ENCODE measurements at regions not wholly inside any gene's neighbourhood (a gene's known extent, or its start where the extent isn't known, plus 50 kb on each side); places are given as distances from the start of the nearest gene placed in this dataset.

- no peak overlapping the region for H3K9ac ChIP-seq (ENCODE audit: low read depth, low read length)
- 92% methylated on average over 7 of the region's 7 CpGs for WGBS
- H3K4me3 ChIP-seq (ENCODE audit: low read length): no peak overlapping the region
- H3K27me3 ChIP-seq (ENCODE audit: insufficient read depth, low read length): no peaks in the 10 kb centered on the region
- no peaks in the 10 kb centered on the region for H3K9me3 ChIP-seq (ENCODE audit: insufficient read depth, low read depth, low read length)
- peaks cover 7% of the 10 kb centered on the region; the same call in 1 of the 2 replicates for H3K4me1 ChIP-seq (ENCODE audit: insufficient read depth, low read length)
- no peak overlapping the region for H3K27ac ChIP-seq (ENCODE audit: low read depth, low read length)
- no peaks in the 10 kb centered on the region for H3K36me3 ChIP-seq (ENCODE audit: insufficient read depth, low read length)
These were observed 335.7 kb upstream of the RASGEF1B start for GRCh38 chr4:81807386-81807785.

DNA sequence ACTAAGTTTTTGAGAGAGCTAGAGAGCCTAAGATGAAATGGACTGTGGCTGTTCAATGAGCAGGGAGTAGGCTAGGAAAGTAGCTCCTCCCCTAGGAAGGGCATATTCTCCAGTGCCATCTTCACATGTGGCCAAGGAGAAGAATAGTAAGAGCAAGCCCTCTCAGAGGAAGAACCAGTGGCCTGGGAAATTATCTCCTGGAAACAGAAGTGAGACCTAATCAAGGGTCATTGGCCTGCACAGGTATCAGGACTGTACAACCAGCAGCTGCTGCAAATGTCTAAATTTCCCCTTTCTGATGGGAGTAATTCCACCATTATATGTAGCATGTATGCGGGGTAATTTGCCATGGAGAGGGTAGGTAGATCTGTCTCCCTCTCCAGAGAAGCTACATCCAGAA, 334.8 kb upstream of the RASGEF1B start:
- Histone ChIP-seq H3K4me3 (ENCODE audit: low read length) (no peak overlapping the region), H3K36me3 (ENCODE audit: insufficient read depth, low read length) (no peaks in the 10 kb centered on the region), H3K4me1 (ENCODE audit: insufficient read depth, low read length) (peaks cover 7% of the 10 kb centered on the region; the same call in 1 of the 2 replicates), H3K27me3 (ENCODE audit: insufficient read depth, low read length) (no peaks in the 10 kb centered on the region), H3K9ac (ENCODE audit: low read depth, low read length) (no peak overlapping the region), H3K9me3 (ENCODE audit: insufficient read depth, low read depth, low read length) (no peaks in the 10 kb centered on the region), H3K27ac (ENCODE audit: low read depth, low read length) (no peak overlapping the region)
- WGBS: no CpG with 5 or more reads among the region's 1 CpG

GRCh38 chr4:81804849-81805248, 333.1 kb upstream of the RASGEF1B start:
- H3K4me3 ChIP-seq (ENCODE audit: low read length): no peak overlapping the region
- H3K27me3 ChIP-seq (ENCODE audit: insufficient read depth, low read length): no peaks in the 10 kb centered on the region
- H3K9me3 ChIP-seq (ENCODE audit: insufficient read depth, low read depth, low read length): no peaks in the 10 kb centered on the region
- H3K9ac ChIP-seq (ENCODE audit: low read depth, low read length): no peak overlapping the region
- H3K27ac ChIP-seq (ENCODE audit: low read depth, low read length): no peak overlapping the region
- peaks cover 7% of the 10 kb centered on the region; the same call in 1 of the 2 replicates for H3K4me1 ChIP-seq (ENCODE audit: insufficient read depth, low read length)
- no peaks in the 10 kb centered on the region for H3K36me3 ChIP-seq (ENCODE audit: insufficient read depth, low read length)
- 81% methylated on average over 1 of the region's 1 CpG for WGBS

DNA sequence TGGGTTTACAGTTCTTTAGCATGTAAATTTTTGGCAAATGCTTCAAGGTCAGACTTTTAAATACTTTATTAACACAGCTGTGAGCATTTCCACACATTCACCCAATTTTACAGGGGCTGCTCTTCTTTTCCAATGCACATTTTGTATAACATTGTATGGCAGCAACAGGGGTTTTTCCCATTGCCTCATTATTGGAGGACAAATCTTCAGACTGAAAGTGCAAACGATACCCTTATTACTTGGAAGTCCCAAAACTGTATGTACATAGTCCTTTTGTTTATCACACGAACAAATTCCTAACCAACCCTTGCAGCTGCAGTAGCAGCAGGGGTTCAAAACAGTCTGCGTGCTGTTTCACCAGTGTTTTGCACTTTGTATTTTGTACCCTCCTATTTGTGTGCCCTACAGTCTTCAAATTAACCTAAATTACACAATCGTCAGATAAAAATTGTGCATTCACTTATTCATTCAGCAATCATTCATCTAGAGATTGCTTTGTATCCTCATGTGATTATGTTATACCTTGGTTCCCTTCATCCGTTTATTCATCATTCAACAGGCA, 330.7 kb upstream of the RASGEF1B start:
- Histone ChIP-seq H3K4me3 (ENCODE audit: low read length) (no peak overlapping the region), H3K27me3 (ENCODE audit: insufficient read depth, low read length) (no peaks in the 10 kb centered on the region), H3K9me3 (ENCODE audit: insufficient read depth, low read depth, low read length) (no peaks in the 10 kb centered on the region), H3K9ac (ENCODE audit: low read depth, low read length) (no peak overlapping the region), H3K36me3 (ENCODE audit: insufficient read depth, low read length) (no peaks in the 10 kb centered on the region), H3K4me1 (ENCODE audit: insufficient read depth, low read length) (no peaks in the 10 kb centered on the region), H3K27ac (ENCODE audit: low read depth, low read length) (no peak overlapping the region)
- 82% methylated on average over 5 of the region's 5 CpGs for WGBS

DNA sequence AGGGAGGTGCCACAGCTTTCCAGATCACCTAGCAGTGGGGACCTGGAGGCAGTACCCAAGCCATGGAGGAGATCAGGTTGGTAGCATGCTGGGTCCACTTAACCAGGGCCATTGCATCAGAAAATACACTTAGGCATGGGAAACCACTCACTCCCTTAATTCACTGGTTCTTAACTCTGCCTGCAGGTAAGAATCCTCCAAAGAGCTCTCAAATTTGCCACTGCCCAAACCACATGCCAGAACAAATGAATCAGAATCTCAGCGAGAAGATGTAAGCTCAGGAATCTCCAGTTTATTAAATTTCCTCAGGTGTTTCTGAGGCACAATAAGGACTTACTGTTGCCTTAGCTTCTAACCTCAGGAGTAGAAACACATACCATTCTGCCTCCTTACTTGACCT, 327.7 kb upstream of the RASGEF1B start:
- H3K27ac ChIP-seq (ENCODE audit: low read depth, low read length): no peak overlapping the region
- H3K9ac ChIP-seq (ENCODE audit: low read depth, low read length): no peak overlapping the region
- 92% methylated on average over 1 of the region's 1 CpG for WGBS
- no peaks in the 10 kb centered on the region for H3K9me3 ChIP-seq (ENCODE audit: insufficient read depth, low read depth, low read length)
- no peaks in the 10 kb centered on the region for H3K27me3 ChIP-seq (ENCODE audit: insufficient read depth, low read length)
- H3K4me1 ChIP-seq (ENCODE audit: insufficient read depth, low read length): no peaks in the 10 kb centered on the region
- no peaks in the 10 kb centered on the region for H3K36me3 ChIP-seq (ENCODE audit: insufficient read depth, low read length)
- H3K4me3 ChIP-seq (ENCODE audit: low read length): no peak overlapping the region

DNA sequence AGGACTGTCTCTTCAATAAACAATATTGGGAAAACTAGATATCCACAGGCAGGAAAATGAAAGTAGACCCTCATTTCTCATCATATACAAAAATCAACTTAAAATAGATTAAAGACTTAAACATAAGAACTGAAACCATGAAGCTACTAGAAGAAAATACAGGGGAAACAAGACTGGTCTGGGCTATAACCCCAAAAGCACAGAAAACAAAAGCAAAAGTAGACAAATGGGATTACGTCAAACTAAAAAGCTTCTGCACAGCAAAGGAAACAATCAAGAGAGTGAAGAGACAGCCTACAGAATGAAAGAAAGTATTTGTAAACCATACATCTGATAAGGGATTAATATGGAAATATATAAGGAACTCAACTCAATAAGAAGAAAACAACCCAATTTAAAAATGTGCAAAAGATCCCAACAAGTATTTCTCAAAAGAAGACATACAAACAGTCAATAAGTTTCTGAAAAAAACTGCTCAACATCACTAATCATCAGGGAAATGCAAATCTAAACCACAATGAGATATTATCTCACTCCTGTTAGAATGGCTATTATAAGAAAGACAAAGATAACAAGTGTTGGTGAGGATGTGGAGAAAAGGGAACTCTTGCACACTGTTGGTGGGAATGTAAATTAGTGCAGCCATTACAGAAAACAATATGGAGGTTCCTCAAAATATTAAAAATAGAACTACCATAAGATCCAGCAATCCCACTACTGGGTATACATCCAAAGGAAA, 325.3 kb upstream of the RASGEF1B start:
- Histone ChIP-seq H3K4me1 (ENCODE audit: insufficient read depth, low read length) (no peaks in the 10 kb centered on the region), H3K27me3 (ENCODE audit: insufficient read depth, low read length) (no peaks in the 10 kb centered on the region), H3K4me3 (ENCODE audit: low read length) (no peak overlapping the region), H3K36me3 (ENCODE audit: insufficient read depth, low read length) (no peaks in the 10 kb centered on the region), H3K9me3 (ENCODE audit: insufficient read depth, low read depth, low read length) (no peaks in the 10 kb centered on the region), H3K9ac (ENCODE audit: low read depth, low read length) (no peak overlapping the region), H3K27ac (ENCODE audit: low read depth, low read length) (no peak overlapping the region)
- WGBS: 82% methylated on average over 1 of the region's 1 CpG

- H3K4me3 ChIP-seq (ENCODE audit: low read length): no peak overlapping the region
- H3K36me3 ChIP-seq (ENCODE audit: insufficient read depth, low read length): no peaks in the 10 kb centered on the region
- H3K9me3 ChIP-seq (ENCODE audit: insufficient read depth, low read depth, low read length): no peaks in the 10 kb centered on the region
- H3K9ac ChIP-seq (ENCODE audit: low read depth, low read length): no peak overlapping the region
- no peaks in the 10 kb centered on the region for H3K27me3 ChIP-seq (ENCODE audit: insufficient read depth, low read length)
- H3K27ac ChIP-seq (ENCODE audit: low read depth, low read length): no peak overlapping the region
- H3K4me1 ChIP-seq (ENCODE audit: insufficient read depth, low read length): no peaks in the 10 kb centered on the region
These were observed 320.8 kb upstream of the RASGEF1B start for GRCh38 chr4:81792521-81792920.

- Histone ChIP-seq H3K9ac (ENCODE audit: low read depth, low read length) (no peak overlapping the region), H3K27me3 (ENCODE audit: insufficient read depth, low read length) (no peaks in the 10 kb centered on the region), H3K27ac (ENCODE audit: low read depth, low read length) (no peak overlapping the region), H3K4me1 (ENCODE audit: insufficient read depth, low read length) (no peaks in the 10 kb centered on the region), H3K9me3 (ENCODE audit: insufficient read depth, low read depth, low read length) (no peaks in the 10 kb centered on the region), H3K36me3 (ENCODE audit: insufficient read depth, low read length) (no peaks in the 10 kb centered on the region), H3K4me3 (ENCODE audit: low read length) (no peak overlapping the region)
- WGBS: no CpG with 5 or more reads among the region's 2 CpGs
These were observed 318.8 kb upstream of the RASGEF1B start for GRCh38 chr4:81790477-81790876.

DNA sequence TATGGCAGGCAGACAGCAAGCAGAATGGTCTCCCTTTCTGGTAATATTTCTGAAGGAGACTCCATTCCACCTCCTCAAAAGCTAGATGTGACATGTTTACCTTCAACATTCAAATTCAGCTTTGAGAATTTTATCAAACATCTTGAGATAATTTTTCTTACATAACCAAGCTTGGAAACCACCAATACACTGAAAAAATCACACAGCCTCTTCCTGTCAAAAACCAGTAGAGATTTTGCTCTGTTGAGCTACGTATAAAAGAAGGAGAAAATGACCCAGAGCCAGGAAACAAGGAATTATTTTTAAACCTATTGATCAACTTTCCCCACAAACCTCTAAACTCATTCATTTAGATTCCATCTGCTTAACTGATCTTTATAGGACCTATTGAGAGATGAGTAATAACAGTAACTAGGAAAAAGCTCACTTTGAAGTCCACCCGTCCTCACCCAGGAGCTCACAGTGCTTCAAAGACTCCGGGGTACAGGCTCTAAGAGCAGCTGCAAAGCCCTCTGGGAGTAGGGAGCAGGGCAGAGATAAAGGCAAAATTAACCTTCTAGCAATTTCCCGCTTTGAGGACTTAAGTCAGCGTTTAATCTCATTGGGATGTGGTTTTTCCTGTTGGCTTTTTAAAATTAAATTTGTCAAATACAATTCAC, 318.2 kb upstream of the RASGEF1B start:
- H3K9me3 ChIP-seq (ENCODE audit: insufficient read depth, low read depth, low read length): no peaks in the 10 kb centered on the region
- H3K9ac ChIP-seq (ENCODE audit: low read depth, low read length): no peak overlapping the region
- no peak overlapping the region for H3K4me3 ChIP-seq (ENCODE audit: low read length)
- no peaks in the 10 kb centered on the region for H3K36me3 ChIP-seq (ENCODE audit: insufficient read depth, low read length)
- no peaks in the 10 kb centered on the region for H3K4me1 ChIP-seq (ENCODE audit: insufficient read depth, low read length)
- no peak overlapping the region for H3K27ac ChIP-seq (ENCODE audit: low read depth, low read length)
- 99% methylated on average over 3 of the region's 5 CpGs for WGBS
- H3K27me3 ChIP-seq (ENCODE audit: insufficient read depth, low read length): no peaks in the 10 kb centered on the region

DNA sequence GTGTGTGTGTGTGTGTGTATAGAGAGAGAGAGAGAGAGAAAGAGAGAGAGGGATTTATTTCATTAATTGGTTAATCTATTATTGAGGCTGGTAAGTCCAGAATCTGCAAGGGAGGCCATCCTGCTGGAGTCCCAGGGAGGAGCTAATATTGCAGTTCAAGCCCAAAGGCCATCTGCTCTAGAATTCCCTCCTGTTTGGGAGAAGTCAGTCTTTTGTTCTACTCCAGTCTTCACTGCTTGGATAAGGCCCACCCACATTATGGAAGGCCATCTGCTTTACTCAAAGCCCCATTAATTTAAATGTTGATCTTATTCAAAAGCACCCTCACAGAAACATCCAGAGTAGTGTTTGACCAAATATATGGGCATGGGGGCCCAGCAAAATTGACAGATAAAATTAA, 317.5 kb upstream of the RASGEF1B start:
- no peaks in the 10 kb centered on the region for H3K27me3 ChIP-seq (ENCODE audit: insufficient read depth, low read length)
- no peak overlapping the region for H3K27ac ChIP-seq (ENCODE audit: low read depth, low read length)
- no peaks in the 10 kb centered on the region for H3K36me3 ChIP-seq (ENCODE audit: insufficient read depth, low read length)
- no peak overlapping the region for H3K4me3 ChIP-seq (ENCODE audit: low read length)
- H3K9me3 ChIP-seq (ENCODE audit: insufficient read depth, low read depth, low read length): no peaks in the 10 kb centered on the region
- H3K4me1 ChIP-seq (ENCODE audit: insufficient read depth, low read length): no peaks in the 10 kb centered on the region
- no peak overlapping the region for H3K9ac ChIP-seq (ENCODE audit: low read depth, low read length)

- no peaks in the 10 kb centered on the region for H3K4me1 ChIP-seq (ENCODE audit: insufficient read depth, low read length)
- no peak overlapping the region for H3K9ac ChIP-seq (ENCODE audit: low read depth, low read length)
- no peak overlapping the region for H3K4me3 ChIP-seq (ENCODE audit: low read length)
- H3K9me3 ChIP-seq (ENCODE audit: insufficient read depth, low read depth, low read length): no peaks in the 10 kb centered on the region
- H3K27me3 ChIP-seq (ENCODE audit: insufficient read depth, low read length): no peaks in the 10 kb centered on the region
- H3K36me3 ChIP-seq (ENCODE audit: insufficient read depth, low read length): no peaks in the 10 kb centered on the region
- 88% methylated on average over 1 of the region's 1 CpG for WGBS
- H3K27ac ChIP-seq (ENCODE audit: low read depth, low read length): no peak overlapping the region
These were observed 315.1 kb upstream of the RASGEF1B start for GRCh38 chr4:81786766-81787165.

Measured in HUES64 (cell line).